B cell (primary cell): ENCODE measurements at regions not wholly inside any gene's neighbourhood (a gene's known extent, or its start where the extent isn't known, plus 50 kb on each side); places are given as distances from the start of the nearest gene placed in this dataset.

ENCODE experiments used
- CTCF ChIP-seq: fragments of 200-600 bp; IDR thresholded peaks from one replicate; pipeline ENCODE4 v1.8.0; 2022; ENCODE audit warnings: antibody characterized with exemption, mild to moderate bottlenecking
- EZH2 ChIP-seq: IDR thresholded peaks from 2 replicates; pipeline ENCODE4 v1.6.1; 2012; ENCODE audit warnings: borderline replicate concordance, low read depth, mild to moderate bottlenecking, moderate library complexity, low read length; ENCODE audit not compliant: insufficient read depth, poor library complexity, severe bottlenecking

- TF ChIP-seq CTCF (no peak), EZH2 (no peak)
Measured at GRCh38 chr4:34250562-34250961, 1993.8 kb downstream of the ARAP2 start.
